ENCODE measurements at regions not wholly inside any gene's neighbourhood (a gene's known extent, or its start where the extent isn't known, plus 50 kb on each side); places are given as distances from the start of the nearest gene placed in this dataset.

DNA sequence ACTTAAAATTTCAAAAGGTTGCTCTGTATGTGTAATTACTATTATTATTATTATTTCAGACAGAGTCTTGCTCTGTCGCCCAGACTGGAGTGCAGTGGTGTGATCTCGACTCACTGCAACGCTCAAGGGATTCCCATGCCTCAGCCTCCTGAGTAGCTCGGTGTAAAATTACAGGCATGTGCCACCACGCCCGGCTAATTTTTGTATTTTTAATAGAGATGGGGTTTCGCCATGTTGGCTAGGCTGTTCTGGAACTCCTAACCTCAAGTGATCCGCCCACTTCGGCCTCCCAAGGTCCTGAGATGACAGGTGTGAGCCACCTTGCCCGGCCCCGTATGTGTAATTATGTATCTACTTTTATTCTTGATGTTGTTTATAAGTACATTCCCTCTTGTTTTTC is 65.3 kb upstream of the ZNF217 start:
- TF ChIP-seq GATA2 (IDR thresholded peaks at IDR 0.05; ENCODE audit: low read depth, low read length) = no peak
- no peak for TF ChIP-seq GATA3 (IDR thresholded peaks at IDR 0.05; ENCODE audit: low read depth, low read length)
